ENCODE measurements at regions not wholly inside any gene's neighbourhood (a gene's known extent, or its start where the extent isn't known, plus 50 kb on each side); places are given as distances from the start of the nearest gene placed in this dataset.

GRCh38 chr2:155382776-155383175 is 684.3 kb downstream of the KCNJ3 start:
- TF ChIP-seq CTCF (IDR thresholded peaks at IDR 0.05; ENCODE audit: insufficient read depth, low read depth, low read length) = no peak
- no peak for TF ChIP-seq EZH2 (IDR thresholded peaks at IDR 0.05; ENCODE audit: insufficient read depth, low read length)

Measured in astrocyte (in vitro differentiated cells and primary cell).